ENCODE measurements at regions not wholly inside any gene's neighbourhood (a gene's known extent, or its start where the extent isn't known, plus 50 kb on each side); places are given as distances from the start of the nearest gene placed in this dataset.
"Not testable (repeated sequence)": the region's sequence is repeated elsewhere in the genome, so short reads cannot be mapped to it uniquely, and the experiment has no call there.

DNA sequence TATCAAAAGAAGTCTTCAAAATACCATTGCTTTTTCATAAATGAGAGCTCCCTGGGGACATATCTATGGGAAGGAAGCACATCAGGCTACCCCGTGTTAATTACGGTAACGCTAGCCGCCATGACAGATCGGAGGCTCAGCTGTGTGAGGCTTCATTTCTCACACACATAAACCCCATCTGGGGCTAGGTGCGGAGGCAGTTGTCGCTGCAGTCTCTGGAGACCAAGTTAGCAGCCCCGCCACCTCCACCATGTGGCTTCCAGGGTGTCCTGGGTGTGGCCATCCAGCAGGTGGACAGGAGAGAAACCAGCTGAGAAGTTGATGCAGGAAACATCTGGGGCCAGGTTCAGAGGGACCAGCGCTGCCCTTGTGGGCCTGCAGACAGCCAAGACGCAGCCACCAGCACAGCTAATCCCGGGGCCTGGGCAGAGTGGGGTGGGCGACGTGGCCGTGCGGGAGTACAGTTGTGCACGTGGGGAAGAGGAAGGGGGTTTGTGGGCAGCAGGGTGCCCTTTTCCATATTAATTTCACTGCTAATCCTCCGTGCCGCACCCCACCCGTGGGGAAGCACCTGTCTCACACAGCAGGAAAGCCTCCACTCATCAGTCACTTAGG lies 426.5 kb downstream of the IRX1 start:
- no peak for DNase-seq

GRCh38 chr5:4023091-4023752 lies 427.6 kb downstream of the IRX1 start:
- DNase-seq, result no peak

GRCh38 chr5:4023753-4024335 lies 428.2 kb downstream of the IRX1 start:
- DNase-seq, result no peak

DNA sequence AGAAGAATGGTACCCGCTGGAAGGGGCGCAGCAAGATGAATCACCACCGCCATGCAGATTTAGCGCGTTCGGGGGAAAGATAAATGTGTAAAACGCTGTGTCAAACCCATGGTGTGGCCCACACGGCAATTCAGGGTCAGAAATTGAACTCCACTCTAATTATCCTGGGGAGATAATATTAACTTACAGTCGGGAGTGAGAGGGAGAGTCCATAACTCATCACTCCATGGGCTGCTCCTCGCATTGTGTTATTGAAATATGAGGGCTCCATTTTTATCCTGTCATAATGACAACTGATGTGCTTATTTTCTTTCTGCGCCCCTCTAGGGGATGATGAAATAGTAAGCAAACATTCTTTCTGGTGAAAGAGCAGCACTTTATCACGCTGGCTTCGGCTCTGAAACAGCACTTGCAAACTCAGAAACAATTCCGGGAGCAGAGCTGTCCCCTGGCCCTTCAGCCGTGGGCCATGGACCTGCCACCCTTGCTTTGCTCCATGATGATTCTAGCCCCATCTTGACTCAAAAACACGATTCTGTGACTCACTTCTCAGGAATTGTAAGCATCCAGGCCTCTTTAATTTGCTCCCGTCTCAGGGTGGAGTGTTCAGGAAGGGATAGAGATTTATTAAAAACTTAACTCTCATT lies 431.6 kb downstream of the IRX1 start:
- no peak for DNase-seq

- no peak for DNase-seq
Measured at GRCh38 chr5:4028384-4028783, 432.8 kb downstream of the IRX1 start.

GRCh38 chr5:4033546-4033945 lies 437.9 kb downstream of the IRX1 start:
- DNase-seq, result not testable (repeated sequence)

DNA sequence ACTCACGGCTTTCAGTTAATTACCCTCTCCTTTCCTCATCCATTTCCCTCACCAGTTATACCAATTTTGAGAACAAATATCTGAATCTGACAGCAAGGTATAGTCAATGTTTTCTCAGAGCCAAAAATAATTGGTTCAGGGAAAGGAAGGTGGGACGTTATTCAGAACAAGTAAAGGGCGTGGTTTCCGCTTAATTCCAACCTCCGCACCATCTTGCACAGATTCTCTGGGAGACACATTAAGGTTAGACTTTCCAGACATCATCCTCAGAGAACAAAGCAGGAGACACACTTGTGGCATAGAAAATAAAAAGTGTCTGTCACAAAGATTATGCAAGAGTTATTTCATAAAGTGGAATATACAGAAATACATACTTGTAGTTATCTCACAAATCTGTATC lies 441.2 kb downstream of the IRX1 start:
- no peak for DNase-seq

DNA sequence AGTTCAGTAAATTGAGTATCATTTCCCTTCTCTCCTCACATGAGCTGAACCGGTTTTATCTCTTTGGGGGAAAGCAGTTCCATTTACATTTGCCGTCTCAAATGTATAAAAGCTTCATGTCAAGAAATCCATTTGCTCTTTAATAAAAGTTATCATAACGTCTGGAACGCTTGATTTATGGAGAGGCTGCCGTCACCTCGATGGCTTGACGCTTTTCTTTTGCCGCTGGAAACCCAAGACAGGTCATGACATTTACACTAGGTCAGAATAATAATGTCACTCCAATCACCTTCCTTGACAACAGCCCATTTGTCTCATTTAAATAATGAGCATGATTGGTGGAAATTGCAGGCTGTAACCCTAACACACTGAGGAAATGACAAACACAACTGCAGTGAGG lies 443.4 kb downstream of the IRX1 start:
- no peak for DNase-seq

GRCh38 chr5:4042311-4042710 lies 446.7 kb downstream of the IRX1 start:
- DNase-seq, result peak in 1 of 5 donors; percentile 78

DNA sequence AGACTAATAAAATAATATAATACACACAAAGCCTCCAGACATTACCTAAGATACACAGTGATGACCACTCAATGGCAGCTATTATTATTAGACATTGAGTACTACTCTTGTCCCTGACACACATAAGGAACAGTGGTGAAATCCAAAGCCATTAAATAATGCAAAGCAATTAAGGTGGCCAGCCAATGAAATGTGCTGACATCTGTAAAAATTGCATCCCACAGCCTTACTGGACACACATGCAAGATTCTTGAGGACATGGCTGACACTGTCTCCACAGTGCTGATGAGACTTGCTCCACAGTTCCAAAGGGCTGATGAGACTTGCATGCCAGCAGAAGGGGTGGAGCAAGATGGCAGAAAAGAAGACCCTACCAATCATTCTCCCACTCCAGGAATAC lies 447.5 kb downstream of the IRX1 start:
- DNase-seq, result no peak

GRCh38 chr5:4044881-4045280 lies 449.2 kb downstream of the IRX1 start:
- DNase-seq, result no peak

DNA sequence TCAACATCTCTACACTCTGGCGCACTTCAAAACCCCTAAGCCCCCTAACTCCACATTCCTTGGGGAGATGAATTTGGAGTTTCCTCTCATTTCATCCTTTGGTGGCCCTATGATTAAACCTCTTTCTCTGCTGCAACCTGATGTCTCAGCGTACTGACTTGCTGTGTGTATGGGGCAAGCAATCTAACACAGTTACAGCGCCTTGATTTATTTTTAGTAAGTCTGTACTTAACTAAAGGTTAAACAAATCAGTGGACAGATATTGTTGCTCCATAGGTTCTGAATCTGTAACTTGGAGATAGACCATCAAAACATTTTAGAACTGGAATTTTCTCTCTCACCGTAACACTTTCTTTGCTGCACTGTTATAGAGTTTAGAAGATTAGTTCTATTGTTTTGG lies 452.8 kb downstream of the IRX1 start:
- DNase-seq, result no peak

DNA sequence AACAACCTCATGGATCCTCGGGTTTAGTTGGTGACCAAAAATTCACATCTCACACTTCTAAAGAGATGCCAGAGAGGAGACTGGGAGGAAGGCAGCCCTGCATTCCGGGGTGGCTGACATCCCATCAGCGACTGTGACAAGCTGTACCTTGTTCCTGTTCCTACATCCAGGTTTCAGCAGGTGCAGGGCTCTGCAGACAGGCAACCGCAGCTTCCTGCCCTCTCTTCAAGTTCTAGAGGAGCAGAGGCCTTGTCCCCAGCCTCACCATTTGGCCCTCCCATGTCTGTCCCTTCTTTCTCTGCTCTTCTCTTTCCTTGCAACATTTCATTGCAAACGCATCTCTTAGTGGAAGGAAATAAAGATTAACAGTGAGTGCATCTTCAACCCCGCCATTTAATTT lies 454.6 kb downstream of the IRX1 start:
- no peak for DNase-seq

GRCh38 chr5:4053136-4053535 lies 457.5 kb downstream of the IRX1 start:
- no peak for DNase-seq

GRCh38 chr5:4054092-4054491 lies 458.5 kb downstream of the IRX1 start:
- no peak for DNase-seq

DNA sequence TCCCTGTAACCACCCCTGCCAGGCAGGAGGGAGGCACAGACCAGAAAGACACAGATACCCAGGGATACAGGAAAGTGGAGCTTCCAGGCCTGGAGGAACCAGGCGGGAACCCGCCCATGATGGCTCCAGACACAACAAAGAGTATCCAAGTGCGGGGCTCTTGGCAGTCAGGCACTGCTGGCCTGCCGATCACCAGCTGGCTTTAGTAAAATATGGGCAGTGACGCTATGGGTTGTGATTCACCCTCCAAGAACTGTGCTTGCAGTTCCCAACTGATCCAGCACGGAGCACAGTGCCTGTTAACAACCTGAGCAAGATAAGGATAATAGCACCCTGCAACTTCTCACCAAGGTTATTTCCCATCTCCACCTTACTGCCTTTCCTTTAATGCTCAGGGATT lies 463.3 kb downstream of the IRX1 start:
- no peak for DNase-seq

DNA sequence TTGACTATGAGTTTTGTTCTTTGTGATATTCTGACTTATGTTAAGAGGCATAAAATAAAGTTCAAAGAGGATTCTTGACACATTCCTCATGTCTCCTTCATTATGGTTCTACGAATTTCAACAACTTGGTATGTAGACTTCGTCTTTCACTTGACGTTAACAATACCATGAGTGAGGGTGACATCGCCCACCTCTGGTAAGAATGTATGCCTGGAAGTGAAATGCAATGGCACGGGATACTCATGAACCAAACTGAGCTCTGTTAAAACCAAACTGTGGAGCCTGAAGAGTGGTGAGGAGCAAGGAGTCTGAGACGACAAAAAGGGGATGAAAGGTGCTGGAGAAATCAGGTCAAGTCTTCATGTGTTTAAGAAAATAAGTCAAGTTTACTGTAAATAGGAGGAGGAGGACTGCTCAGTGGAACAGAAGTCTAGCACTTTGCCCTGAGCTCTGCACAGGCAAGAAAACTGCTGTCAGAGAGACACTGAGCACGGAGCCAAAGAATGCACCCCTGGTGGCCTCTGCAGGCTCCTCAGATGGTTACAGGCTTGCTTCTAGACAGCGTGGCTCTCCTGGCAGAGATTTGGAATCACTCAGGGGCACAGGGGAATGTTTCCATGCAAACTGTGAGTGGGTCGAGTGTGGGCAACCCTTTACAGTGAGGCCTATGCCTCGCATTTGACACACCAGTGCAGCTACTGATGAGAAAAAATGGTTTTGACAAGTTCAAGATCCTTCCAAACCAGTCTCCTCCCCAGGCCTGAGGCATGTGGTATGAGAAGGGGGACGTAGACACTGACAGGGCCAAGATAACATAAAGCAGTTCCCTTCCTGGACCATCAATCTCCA lies 470.1 kb downstream of the IRX1 start:
- DNase-seq, result no peak

GRCh38 chr5:4068171-4068570 lies 472.5 kb downstream of the IRX1 start:
- no peak for DNase-seq

- DNase-seq, result no peak
Measured at GRCh38 chr5:4078544-4078943, 482.9 kb downstream of the IRX1 start.

- no peak for DNase-seq
Measured at GRCh38 chr5:4079831-4080230, 484.2 kb downstream of the IRX1 start.

DNA sequence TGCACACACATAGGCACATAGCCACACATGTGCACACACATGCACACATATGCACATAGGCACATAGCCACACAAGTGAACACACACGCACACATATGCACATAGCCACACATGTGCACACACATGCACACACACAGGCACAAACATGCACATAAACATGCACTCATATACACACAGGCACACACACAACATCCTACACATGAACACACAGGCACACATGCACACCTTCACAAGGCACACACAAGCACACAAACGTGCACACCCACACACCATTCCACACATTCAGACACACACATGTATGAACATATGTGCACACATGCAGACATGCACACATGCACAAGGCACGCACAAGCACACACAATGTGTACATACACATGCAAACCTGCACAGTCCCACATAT lies 484.7 kb downstream of the IRX1 start:
- DNase-seq, result no peak

- no peak for DNase-seq
Measured at GRCh38 chr5:4081059-4081458, 485.4 kb downstream of the IRX1 start.

GRCh38 chr5:4081466-4081865 lies 485.8 kb downstream of the IRX1 start:
- DNase-seq, result no peak
